Uterus (tissue), 2 donors: ENCODE measurements at regions not wholly inside any gene's neighbourhood (a gene's known extent, or its start where the extent isn't known, plus 50 kb on each side); places are given as distances from the start of the nearest gene placed in this dataset.

ENCODE experiments used
- CTCF ChIP-seq, 4 experiments: fragments of 200-600 bp in 2 of 4; fragments of 450-650 bp in 2 of 4; sonication (generic) in 2 of 4; IDR thresholded peaks; one replicate each; pipeline ENCODE4 v1.5.1; 2016 to 2019; ENCODE audit warnings: antibody characterized with exemption in 4 of 4, mild to moderate bottlenecking in 2 of 4, moderate library complexity in 1 of 4
- POLR2A ChIP-seq, 2 donors: fragments of 450-650 bp; IDR thresholded peaks; one replicate each; pipeline ENCODE4 v1.6.1; 2016; ENCODE audit warnings: antibody characterized with exemption in 2 of 2, mild to moderate bottlenecking in 1 of 2, moderate library complexity in 1 of 2

GRCh38 chr10:36679554-36679953 is 445.8 kb upstream of the ANKRD30A start:
- TF ChIP-seq CTCF (IDR thresholded peaks at IDR 0.05) (no peak), POLR2A (IDR thresholded peaks at IDR 0.05) (no peak)
